ENCODE measurements at regions not wholly inside any gene's neighbourhood (a gene's known extent, or its start where the extent isn't known, plus 50 kb on each side); places are given as distances from the start of the nearest gene placed in this dataset.

DNA sequence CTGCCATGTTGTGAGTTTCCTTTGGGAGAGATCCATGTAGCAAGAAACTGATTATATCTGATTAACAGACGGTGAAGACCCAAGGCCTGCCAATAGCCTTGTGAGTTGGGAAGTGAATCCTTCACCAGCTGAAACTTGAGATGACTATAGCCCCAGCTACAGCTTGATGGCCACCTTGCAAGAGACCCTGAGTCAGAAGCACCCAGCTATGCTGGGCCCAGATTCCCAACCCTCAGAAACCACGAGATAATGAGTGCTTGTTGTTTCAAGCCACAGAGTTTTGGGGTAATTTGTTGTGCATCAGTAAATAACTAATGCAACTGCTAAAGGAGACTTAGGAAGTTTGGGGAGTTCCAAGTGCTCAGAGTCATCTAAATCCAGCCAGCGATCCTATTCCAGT, 80.3 kb downstream of the AVPR1A start (continued):
- TF ChIP-seq, protein P1, sequence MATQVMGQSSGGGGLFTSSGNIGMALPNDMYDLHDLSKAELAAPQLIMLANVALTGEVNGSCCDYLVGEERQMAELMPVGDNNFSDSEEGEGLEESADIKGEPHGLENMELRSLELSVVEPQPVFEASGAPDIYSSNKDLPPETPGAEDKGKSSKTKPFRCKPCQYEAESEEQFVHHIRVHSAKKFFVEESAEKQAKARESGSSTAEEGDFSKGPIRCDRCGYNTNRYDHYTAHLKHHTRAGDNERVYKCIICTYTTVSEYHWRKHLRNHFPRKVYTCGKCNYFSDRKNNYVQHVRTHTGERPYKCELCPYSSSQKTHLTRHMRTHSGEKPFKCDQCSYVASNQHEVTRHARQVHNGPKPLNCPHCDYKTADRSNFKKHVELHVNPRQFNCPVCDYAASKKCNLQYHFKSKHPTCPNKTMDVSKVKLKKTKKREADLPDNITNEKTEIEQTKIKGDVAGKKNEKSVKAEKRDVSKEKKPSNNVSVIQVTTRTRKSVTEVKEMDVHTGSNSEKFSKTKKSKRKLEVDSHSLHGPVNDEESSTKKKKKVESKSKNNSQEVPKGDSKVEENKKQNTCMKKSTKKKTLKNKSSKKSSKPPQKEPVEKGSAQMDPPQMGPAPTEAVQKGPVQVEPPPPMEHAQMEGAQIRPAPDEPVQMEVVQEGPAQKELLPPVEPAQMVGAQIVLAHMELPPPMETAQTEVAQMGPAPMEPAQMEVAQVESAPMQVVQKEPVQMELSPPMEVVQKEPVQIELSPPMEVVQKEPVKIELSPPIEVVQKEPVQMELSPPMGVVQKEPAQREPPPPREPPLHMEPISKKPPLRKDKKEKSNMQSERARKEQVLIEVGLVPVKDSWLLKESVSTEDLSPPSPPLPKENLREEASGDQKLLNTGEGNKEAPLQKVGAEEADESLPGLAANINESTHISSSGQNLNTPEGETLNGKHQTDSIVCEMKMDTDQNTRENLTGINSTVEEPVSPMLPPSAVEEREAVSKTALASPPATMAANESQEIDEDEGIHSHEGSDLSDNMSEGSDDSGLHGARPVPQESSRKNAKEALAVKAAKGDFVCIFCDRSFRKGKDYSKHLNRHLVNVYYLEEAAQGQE (IDR thresholded peaks at IDR 0.05; ENCODE audit: low read depth, low read length), result no peak
- TF ChIP-seq, protein P2, sequence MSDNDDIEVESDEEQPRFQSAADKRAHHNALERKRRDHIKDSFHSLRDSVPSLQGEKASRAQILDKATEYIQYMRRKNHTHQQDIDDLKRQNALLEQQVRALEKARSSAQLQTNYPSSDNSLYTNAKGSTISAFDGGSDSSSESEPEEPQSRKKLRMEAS (IDR thresholded peaks at IDR 0.05; ENCODE audit: low read depth), result no peak
- TF ChIP-seq RXRA (IDR thresholded peaks at IDR 0.05; ENCODE audit: borderline replicate concordance, low read depth) (no peak), POLR2AphosphoS5 (IDR thresholded peaks at IDR 0.05; ENCODE audit: low read depth, low read length) (no peak), EZH2phosphoT487 (IDR thresholded peaks at IDR 0.05; ENCODE audit: borderline replicate concordance, low read depth) (no peak), NFIC (IDR thresholded peaks at IDR 0.05; ENCODE audit: borderline replicate concordance) (no peak), USF1 (IDR thresholded peaks at IDR 0.05; ENCODE audit: borderline replicate concordance, low read depth) (no peak), CHD2 (IDR thresholded peaks at IDR 0.05; ENCODE audit: low read length, partially characterized antibody) (no peak)

- POLR2A ChIA-PET, result no interaction called here
- no peak overlapping the region for H3K9ac ChIP-seq
- H2AFZ ChIP-seq (ENCODE audit: low read depth), result no peak overlapping the region
- H4K20me1 ChIP-seq (ENCODE audit: insufficient read depth), result no peaks in the 10 kb centered on the region
- 4% methylated on average over 3 of the region's 3 CpGs for WGBS (ENCODE audit: low lambda C conversion rate)
- H3K4me1 ChIP-seq (ENCODE audit: control insufficient read depth in 1 of 2, insufficient read depth in 2 of 2, low read depth in 1 of 2, low read length in 1 of 2), result no peaks in the 10 kb centered on the region
- no peak overlapping the region for H3K4me2 ChIP-seq
- H3F3A ChIP-seq (replicated peaks; ENCODE audit: insufficient read depth), result no peaks in the 10 kb centered on the region
- H3K36me3 ChIP-seq (replicated peaks in 1 of 2; ENCODE audit: control insufficient read depth in 1 of 2, insufficient read depth in 2 of 2, low read length in 1 of 2), result no peaks in the 10 kb centered on the region
- no peak for TF ChIP-seq EP300 (IDR thresholded peaks at IDR 0.05; ENCODE audit: borderline replicate concordance in 1 of 2, low read depth in 1 of 2, low read length in 1 of 2)
- no peak for TF ChIP-seq ELF1 (IDR thresholded peaks at IDR 0.05)
- no peak for TF ChIP-seq SMC3 (IDR thresholded peaks at IDR 0.05; ENCODE audit: low read depth, low read length)
- TF ChIP-seq, protein P1 (IDR thresholded peaks at IDR 0.05; ENCODE audit: low read depth, low read length), result no peak
- TF ChIP-seq, protein P3, sequence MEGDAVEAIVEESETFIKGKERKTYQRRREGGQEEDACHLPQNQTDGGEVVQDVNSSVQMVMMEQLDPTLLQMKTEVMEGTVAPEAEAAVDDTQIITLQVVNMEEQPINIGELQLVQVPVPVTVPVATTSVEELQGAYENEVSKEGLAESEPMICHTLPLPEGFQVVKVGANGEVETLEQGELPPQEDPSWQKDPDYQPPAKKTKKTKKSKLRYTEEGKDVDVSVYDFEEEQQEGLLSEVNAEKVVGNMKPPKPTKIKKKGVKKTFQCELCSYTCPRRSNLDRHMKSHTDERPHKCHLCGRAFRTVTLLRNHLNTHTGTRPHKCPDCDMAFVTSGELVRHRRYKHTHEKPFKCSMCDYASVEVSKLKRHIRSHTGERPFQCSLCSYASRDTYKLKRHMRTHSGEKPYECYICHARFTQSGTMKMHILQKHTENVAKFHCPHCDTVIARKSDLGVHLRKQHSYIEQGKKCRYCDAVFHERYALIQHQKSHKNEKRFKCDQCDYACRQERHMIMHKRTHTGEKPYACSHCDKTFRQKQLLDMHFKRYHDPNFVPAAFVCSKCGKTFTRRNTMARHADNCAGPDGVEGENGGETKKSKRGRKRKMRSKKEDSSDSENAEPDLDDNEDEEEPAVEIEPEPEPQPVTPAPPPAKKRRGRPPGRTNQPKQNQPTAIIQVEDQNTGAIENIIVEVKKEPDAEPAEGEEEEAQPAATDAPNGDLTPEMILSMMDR (IDR thresholded peaks at IDR 0.05), result no peak
- no peak for TF ChIP-seq EZH2phosphoT487 (IDR thresholded peaks at IDR 0.05; ENCODE audit: borderline replicate concordance, low read depth)
- H3K27me3 ChIP-seq (ENCODE audit: insufficient read depth), result peaks cover 4% of the 10 kb centered on the region; the same call in 1 of the 2 replicates
- no peaks in the 10 kb centered on the region for H3K9me2 ChIP-seq
- no peak for DNase-seq
- H3K4me3 ChIP-seq (ENCODE audit: low read depth in 2 of 2, low read length in 1 of 2), result no peak overlapping the region
- H3K27ac ChIP-seq (ENCODE audit: low read depth in 2 of 2, low read length in 1 of 2), result no peak overlapping the region
- no peaks in the 10 kb centered on the region for H3K79me2 ChIP-seq (ENCODE audit: insufficient read depth)
- no peaks in the 10 kb centered on the region for H3K9me3 ChIP-seq
- CTCF ChIA-PET, result interaction anchor here (0.9 to 1.3 kb wide), 3 partner anchors 15 to 198 kb away, joined by 3 to 4 read pairs (median 3); no protein-coding TSS in a partner anchor
Observed at GRCh38 chr12:63069860-63070617, 81.0 kb downstream of the AVPR1A start.

All from SK-N-SH (cell line).